HG03342 (cell line): ENCODE measurements at regions not wholly inside any gene's neighbourhood (a gene's known extent, or its start where the extent isn't known, plus 50 kb on each side); places are given as distances from the start of the nearest gene placed in this dataset.
"Not testable (repeated sequence)": the region's sequence is repeated elsewhere in the genome, so short reads cannot be mapped to it uniquely, and the experiment has no call there.

Experiments used
- ATAC-seq: cut with Tn5 transposase; IDR thresholded peaks from one replicate; pipeline ENCODE4 v1.9.1; 2021; ENCODE audit warnings: mild to moderate bottlenecking, moderate library complexity; ENCODE audit not compliant: unreplicated experiment

- not testable (repeated sequence) for ATAC-seq
These were observed 405.2 kb upstream of the MAP2 start for GRCh38 chr2:209018633-209019032.

GRCh38 chr2:209029249-209029648, 394.6 kb upstream of the MAP2 start:
- no peak for ATAC-seq

- ATAC-seq: no peak
These were observed 379.5 kb upstream of the MAP2 start for GRCh38 chr2:209044307-209044706.

GRCh38 chr2:209046163-209046562, 377.7 kb upstream of the MAP2 start:
- ATAC-seq: no peak

GRCh38 chr2:209049608-209050007, 374.2 kb upstream of the MAP2 start:
- ATAC-seq: no peak

GRCh38 chr2:209062210-209062609, 361.6 kb upstream of the MAP2 start:
- ATAC-seq: no peak

GRCh38 chr2:209070262-209070661, 353.6 kb upstream of the MAP2 start:
- no peak for ATAC-seq

GRCh38 chr2:209073151-209073550, 350.7 kb upstream of the MAP2 start:
- ATAC-seq: no peak

GRCh38 chr2:209074711-209075110, 349.1 kb upstream of the MAP2 start:
- ATAC-seq: no peak

- ATAC-seq: no peak
These were observed 347.7 kb upstream of the MAP2 start for GRCh38 chr2:209076151-209076550.

- no peak for ATAC-seq
These were observed 337.1 kb upstream of the MAP2 start for GRCh38 chr2:209086761-209087160.

GRCh38 chr2:209091056-209091455, 332.8 kb upstream of the MAP2 start:
- no peak for ATAC-seq

GRCh38 chr2:209094221-209094620, 329.6 kb upstream of the MAP2 start:
- ATAC-seq: no peak

GRCh38 chr2:209095432-209095831, 328.4 kb upstream of the MAP2 start:
- ATAC-seq: no peak

- ATAC-seq: no peak
These were observed 326.7 kb upstream of the MAP2 start for GRCh38 chr2:209097168-209097567.

GRCh38 chr2:209102319-209102718, 321.5 kb upstream of the MAP2 start:
- no peak for ATAC-seq

- no peak for ATAC-seq
These were observed 310.8 kb upstream of the MAP2 start for GRCh38 chr2:209113026-209113425.

- ATAC-seq: peak; percentile 43
These were observed 309.1 kb upstream of the MAP2 start for GRCh38 chr2:209114588-209115240.

- ATAC-seq: peak; percentile 98
These were observed 302.2 kb upstream of the MAP2 start for GRCh38 chr2:209121691-209122090.

GRCh38 chr2:209125291-209125690, 298.6 kb upstream of the MAP2 start:
- no peak for ATAC-seq

- ATAC-seq: no peak
These were observed 285.8 kb upstream of the MAP2 start for GRCh38 chr2:209138079-209138478.

- no peak for ATAC-seq
These were observed 282.7 kb upstream of the MAP2 start for GRCh38 chr2:209141142-209141541.

- ATAC-seq: no peak
These were observed 282.0 kb upstream of the MAP2 start for GRCh38 chr2:209141818-209142217.
